CD4-positive, CD25-positive, alpha-beta regulatory T cell (primary cell): ENCODE measurements at regions not wholly inside any gene's neighbourhood (a gene's known extent, or its start where the extent isn't known, plus 50 kb on each side); places are given as distances from the start of the nearest gene placed in this dataset.
A peak's percentile ranks its signal among the peaks of the same experiment; 100 is the strongest.

Source experiments
- ATAC-seq, 2 donors: fragments of 150-1000 bp; cut with Tn5 transposase; one replicate each; pipeline ENCODE4 v1.10.0; 2021; ENCODE audit warnings: low read depth in 2 of 2, moderate number of reproducible peaks in 2 of 2, moderate library complexity in 1 of 2
- DNase-seq, 3 donors: peaks; one replicate each; pipeline versions ENCODE4 v3.0.0 to v3.0.0-alpha.2; 2012 to 2022; ENCODE audit warnings: mixed read lengths in 1 of 3
- H3K27ac ChIP-seq: one replicate; pipeline ENCODE4 v1.7.0; 2013; ENCODE audit warnings: mild to moderate bottlenecking, low read length; ENCODE audit not compliant: insufficient read depth, poor library complexity, severe bottlenecking
- H3K27me3 ChIP-seq: one replicate; pipeline ENCODE4 v1.7.0; 2013; ENCODE audit warnings: low read length; ENCODE audit not compliant: control insufficient read depth, insufficient read depth
- H3K36me3 ChIP-seq: one replicate; pipeline ENCODE4 v1.7.0; 2013; ENCODE audit warnings: mild to moderate bottlenecking, low read length, moderate library complexity; ENCODE audit not compliant: control insufficient read depth, insufficient read depth
- H3K4me1 ChIP-seq: 2 replicates; pipeline ENCODE4 v1.7.0; 2013; ENCODE audit warnings: mild to moderate bottlenecking, low read length; ENCODE audit not compliant: insufficient read depth, control insufficient read depth, poor library complexity, severe bottlenecking
- H3K4me3 ChIP-seq: one replicate; pipeline ENCODE4 v1.7.0; 2013; ENCODE audit warnings: low read depth, mild to moderate bottlenecking, low read length, moderate library complexity
- H3K9me3 ChIP-seq, 2 experiments: 1 replicate in 1 of 2; 2 replicates in 1 of 2; pipeline ENCODE4 v1.7.0; 2013; ENCODE audit warnings: low read length in 2 of 2, mild to moderate bottlenecking in 1 of 2, moderate library complexity in 1 of 2; ENCODE audit not compliant: control insufficient read depth in 2 of 2
- H3K27ac Mint-ChIP-seq, 3 donors: one replicate each; pipeline ENCODE4 v1.8.0; 2020 to 2022; ENCODE audit warnings: mild to moderate bottlenecking in 3 of 3, mixed read lengths in 3 of 3, moderate library complexity in 2 of 3
- H3K27me3 Mint-ChIP-seq: one replicate; pipeline ENCODE4 v1.8.0; 2022; ENCODE audit warnings: mild to moderate bottlenecking, mixed read lengths
- H3K36me3 Mint-ChIP-seq: one replicate; pipeline ENCODE4 v1.8.0; 2020; ENCODE audit warnings: mixed read lengths
- H3K4me1 Mint-ChIP-seq, 4 donors: one replicate each; pipeline ENCODE4 v1.8.0; 2020 to 2022; ENCODE audit warnings: mixed read lengths in 4 of 4, mild to moderate bottlenecking in 1 of 4
- H3K4me3 Mint-ChIP-seq, 4 donors: one replicate each; pipeline ENCODE4 v1.8.0; 2020 to 2022; ENCODE audit warnings: mild to moderate bottlenecking in 4 of 4, mixed read lengths in 4 of 4, moderate library complexity in 3 of 4
- H3K9me3 Mint-ChIP-seq, 7 donors: one replicate each; pipeline ENCODE4 v1.8.0; 2020 to 2022; ENCODE audit warnings: mixed read lengths in 7 of 7, mild to moderate bottlenecking in 3 of 7, moderate library complexity in 2 of 7

GRCh38 chr11:110838808-110839207 is 126.6 kb upstream of the ARHGAP20 start:
- Mint-ChIP-seq H3K9me3 (peaks cover under 1 to 4% (median 2%) of the 10 kb centered on the region in 7 donors), H3K4me3 (no peak overlapping the region), H3K27ac (peak overlapping the region in 1 of 3 donors; percentile 17), H3K27me3 (peaks cover 9% of the 10 kb centered on the region), H3K36me3 (no peaks in the 10 kb centered on the region), H3K4me1 (no peaks in the 10 kb centered on the region)
- Histone ChIP-seq H3K9me3 (no peaks in the 10 kb centered on the region), H3K36me3 (no peaks in the 10 kb centered on the region), H3K4me1 (no peaks in the 10 kb centered on the region), H3K4me3 (no peak overlapping the region), H3K27ac (no peak overlapping the region), H3K27me3 (no peaks in the 10 kb centered on the region)
- ATAC-seq, result no peak
- no peak for DNase-seq

- H3K27me3 Mint-ChIP-seq, result peaks cover 9% of the 10 kb centered on the region
- no peak overlapping the region for H3K4me3 Mint-ChIP-seq
- Histone ChIP-seq H3K4me3 (no peak overlapping the region), H3K9me3 (no peaks in the 10 kb centered on the region), H3K4me1 (no peaks in the 10 kb centered on the region), H3K27me3 (no peaks in the 10 kb centered on the region), H3K36me3 (no peaks in the 10 kb centered on the region), H3K27ac (no peak overlapping the region)
- no peak overlapping the region for H3K27ac Mint-ChIP-seq
- H3K36me3 Mint-ChIP-seq, result no peaks in the 10 kb centered on the region
- H3K4me1 Mint-ChIP-seq, result peaks cover 0 to 1% (median 0%) of the 10 kb centered on the region in 4 donors
- peaks cover 0 to 4% (median 1%) of the 10 kb centered on the region in 7 donors for H3K9me3 Mint-ChIP-seq
- ATAC-seq (no peak), DNase-seq (no peak)
These were observed 125.4 kb upstream of the ARHGAP20 start for GRCh38 chr11:110837603-110838002.

GRCh38 chr11:110835106-110835505 is 122.9 kb upstream of the ARHGAP20 start:
- peaks cover 3% of the 10 kb centered on the region for H3K27me3 ChIP-seq
- DNase-seq (no peak), ATAC-seq (no peak)
- H3K9me3 Mint-ChIP-seq, result no peaks in the 10 kb centered on the region
- H3K27me3 Mint-ChIP-seq, result peaks cover 8% of the 10 kb centered on the region
- H3K27ac ChIP-seq, result no peak overlapping the region
- H3K4me3 ChIP-seq, result no peak overlapping the region
- no peaks in the 10 kb centered on the region for H3K36me3 Mint-ChIP-seq
- no peaks in the 10 kb centered on the region for H3K4me1 ChIP-seq
- no peaks in the 10 kb centered on the region for H3K9me3 ChIP-seq
- no peaks in the 10 kb centered on the region for H3K36me3 ChIP-seq
- peaks cover 0 to 3% (median 0%) of the 10 kb centered on the region in 4 donors for H3K4me1 Mint-ChIP-seq
- H3K27ac Mint-ChIP-seq, result no peak overlapping the region
- H3K4me3 Mint-ChIP-seq, result no peak overlapping the region

- H3K27ac Mint-ChIP-seq, result no peak overlapping the region
- Histone ChIP-seq H3K27ac (no peak overlapping the region), H3K36me3 (no peaks in the 10 kb centered on the region), H3K27me3 (peaks cover 3% of the 10 kb centered on the region), H3K9me3 (no peaks in the 10 kb centered on the region), H3K4me1 (no peaks in the 10 kb centered on the region), H3K4me3 (no peak overlapping the region)
- H3K36me3 Mint-ChIP-seq, result no peaks in the 10 kb centered on the region
- DNase-seq (no peak), ATAC-seq (no peak)
- no peak overlapping the region for H3K4me3 Mint-ChIP-seq
- H3K9me3 Mint-ChIP-seq, result no peaks in the 10 kb centered on the region
- H3K4me1 Mint-ChIP-seq, result peaks cover 0 to 3% (median 0%) of the 10 kb centered on the region in 4 donors
- peaks cover 8% of the 10 kb centered on the region for H3K27me3 Mint-ChIP-seq
These were observed 120.8 kb upstream of the ARHGAP20 start for GRCh38 chr11:110833033-110833484.

- Histone ChIP-seq H3K27ac (no peak overlapping the region), H3K9me3 (no peaks in the 10 kb centered on the region), H3K4me1 (no peaks in the 10 kb centered on the region), H3K27me3 (peaks cover 3% of the 10 kb centered on the region), H3K36me3 (no peaks in the 10 kb centered on the region), H3K4me3 (no peak overlapping the region)
- H3K4me3 Mint-ChIP-seq, result no peak overlapping the region
- peaks cover 0 to 3% (median 0%) of the 10 kb centered on the region in 4 donors for H3K4me1 Mint-ChIP-seq
- H3K9me3 Mint-ChIP-seq, result no peaks in the 10 kb centered on the region
- no peak for ATAC-seq
- no peaks in the 10 kb centered on the region for H3K36me3 Mint-ChIP-seq
- H3K27me3 Mint-ChIP-seq, result peaks cover 8% of the 10 kb centered on the region
- no peak overlapping the region for H3K27ac Mint-ChIP-seq
- no peak for DNase-seq
These were observed 120.3 kb upstream of the ARHGAP20 start for GRCh38 chr11:110832539-110832938.

GRCh38 chr11:110832080-110832479 is 119.8 kb upstream of the ARHGAP20 start:
- Mint-ChIP-seq H3K27me3 (peaks cover 8% of the 10 kb centered on the region), H3K4me3 (no peak overlapping the region), H3K9me3 (peaks cover 0 to 1% (median 0%) of the 10 kb centered on the region in 7 donors), H3K4me1 (peaks cover 0 to 3% (median 0%) of the 10 kb centered on the region in 4 donors), H3K36me3 (no peaks in the 10 kb centered on the region), H3K27ac (peak overlapping the region in 1 of 3 donors; percentile 64)
- DNase-seq, result no peak
- no peak for ATAC-seq
- no peaks in the 10 kb centered on the region for H3K4me1 ChIP-seq
- no peaks in the 10 kb centered on the region for H3K36me3 ChIP-seq
- H3K4me3 ChIP-seq, result no peak overlapping the region
- H3K27me3 ChIP-seq, result peaks cover 3% of the 10 kb centered on the region
- H3K9me3 ChIP-seq, result no peaks in the 10 kb centered on the region
- H3K27ac ChIP-seq, result no peak overlapping the region

GRCh38 chr11:110830747-110831146 is 118.5 kb upstream of the ARHGAP20 start:
- Mint-ChIP-seq H3K27ac (no peak overlapping the region), H3K4me3 (no peak overlapping the region)

GRCh38 chr11:110830344-110830743 is 118.1 kb upstream of the ARHGAP20 start:
- Histone ChIP-seq H3K9me3 (no peaks in the 10 kb centered on the region), H3K27me3 (peaks cover 3% of the 10 kb centered on the region), H3K27ac (no peak overlapping the region), H3K36me3 (no peaks in the 10 kb centered on the region), H3K4me1 (no peaks in the 10 kb centered on the region), H3K4me3 (no peak overlapping the region)
- Mint-ChIP-seq H3K4me3 (no peak overlapping the region), H3K4me1 (peaks cover 0 to 3% (median 0%) of the 10 kb centered on the region in 4 donors), H3K27me3 (peaks cover 12% of the 10 kb centered on the region), H3K9me3 (peaks cover 0 to 5% (median 0%) of the 10 kb centered on the region in 7 donors), H3K36me3 (no peaks in the 10 kb centered on the region), H3K27ac (no peak overlapping the region)
- DNase-seq (no peak), ATAC-seq (no peak)

More at GRCh38 chr11:110830747-110831146, 118.5 kb upstream of the ARHGAP20 start:
- Histone ChIP-seq H3K9me3 (no peaks in the 10 kb centered on the region), H3K4me3 (no peak overlapping the region), H3K27me3 (peaks cover 3% of the 10 kb centered on the region), H3K27ac (no peak overlapping the region), H3K4me1 (no peaks in the 10 kb centered on the region), H3K36me3 (no peaks in the 10 kb centered on the region)
- peaks cover 0 to 3% (median 0%) of the 10 kb centered on the region in 4 donors for H3K4me1 Mint-ChIP-seq
- peaks cover 14% of the 10 kb centered on the region for H3K27me3 Mint-ChIP-seq
- H3K9me3 Mint-ChIP-seq, result peaks cover 0 to 5% (median 0%) of the 10 kb centered on the region in 7 donors
- ATAC-seq (no peak), DNase-seq (no peak)
- no peaks in the 10 kb centered on the region for H3K36me3 Mint-ChIP-seq
